Progenitor cell of endocrine pancreas (in vitro differentiated cells): ENCODE measurements at regions not wholly inside any gene's neighbourhood (a gene's known extent, or its start where the extent isn't known, plus 50 kb on each side); places are given as distances from the start of the nearest gene placed in this dataset.

ENCODE experiments used
- DNase-seq: peaks from one replicate; pipeline ENCODE4 v3.0.0; 2021; ENCODE audit warnings: low spot score; ENCODE audit not compliant: unreplicated experiment
- H3K27ac Mint-ChIP-seq: 2 replicates; pipeline ENCODE4 v1.8.0; 2021; ENCODE audit warnings: mild to moderate bottlenecking, moderate library complexity, mixed read lengths
- H3K27me3 Mint-ChIP-seq: 2 replicates; pipeline ENCODE4 v1.8.0; 2021; ENCODE audit warnings: mixed read lengths
- H3K36me3 Mint-ChIP-seq: 2 replicates; pipeline ENCODE4 v1.8.0; 2022; ENCODE audit warnings: mixed read lengths; ENCODE audit not compliant: insufficient read depth
- H3K4me1 Mint-ChIP-seq: 2 replicates; pipeline ENCODE4 v1.8.0; 2021; ENCODE audit warnings: low read depth, mixed read lengths
- H3K4me3 Mint-ChIP-seq: 2 replicates; pipeline ENCODE4 v1.8.0; 2021; ENCODE audit warnings: low read depth, mild to moderate bottlenecking, moderate library complexity, mixed read lengths
- H3K9me3 Mint-ChIP-seq: 2 replicates; pipeline ENCODE4 v1.8.0; 2021; ENCODE audit warnings: low read depth, mixed read lengths
- CTCF ChIP-seq: fragments of 200-600 bp; sonication (generic); IDR thresholded peaks from one replicate; pipeline ENCODE4 v1.5.0; 2021; ENCODE audit warnings: antibody characterized with exemption, mild to moderate bottlenecking; ENCODE audit not compliant: unreplicated experiment

- Mint-ChIP-seq H3K27ac (no peak overlapping the region), H3K4me1 (no peaks in the 10 kb centered on the region), H3K36me3 (no peaks in the 10 kb centered on the region), H3K4me3 (no peak overlapping the region), H3K9me3 (peaks cover 2% of the 10 kb centered on the region), H3K27me3 (no peaks in the 10 kb centered on the region)
- TF ChIP-seq CTCF: no peak
- DNase-seq: no peak
Measured at GRCh38 chr10:108412323-108412722, 1247.8 kb upstream of the SORCS1 start.

- Mint-ChIP-seq H3K27me3 (no peaks in the 10 kb centered on the region), H3K27ac (no peak overlapping the region), H3K4me3 (no peak overlapping the region), H3K36me3 (no peaks in the 10 kb centered on the region), H3K9me3 (peaks cover 2% of the 10 kb centered on the region), H3K4me1 (peaks cover 3% of the 10 kb centered on the region)
- no peak for DNase-seq
- no peak for TF ChIP-seq CTCF
Measured at GRCh38 chr10:108411894-108412293, 1247.4 kb upstream of the SORCS1 start.

- H3K27me3 Mint-ChIP-seq: no peaks in the 10 kb centered on the region
- H3K4me1 Mint-ChIP-seq: peaks cover 5% of the 10 kb centered on the region
Measured at GRCh38 chr10:108411206-108411605, 1246.7 kb upstream of the SORCS1 start.

GRCh38 chr10:108410236-108410635, 1245.7 kb upstream of the SORCS1 start:
- no peak for DNase-seq
- Mint-ChIP-seq H3K4me3 (no peak overlapping the region), H3K9me3 (peaks cover 5% of the 10 kb centered on the region), H3K27me3 (no peaks in the 10 kb centered on the region), H3K4me1 (peaks cover 5% of the 10 kb centered on the region), H3K36me3 (peaks cover under 1% of the 10 kb centered on the region), H3K27ac (no peak overlapping the region)
- TF ChIP-seq CTCF: no peak

More at GRCh38 chr10:108411206-108411605, 1246.7 kb upstream of the SORCS1 start:
- Mint-ChIP-seq H3K4me3 (no peak overlapping the region), H3K27ac (no peak overlapping the region), H3K36me3 (no peaks in the 10 kb centered on the region), H3K9me3 (peaks cover 2% of the 10 kb centered on the region)
- TF ChIP-seq CTCF: no peak
- DNase-seq: no peak

- H3K27ac Mint-ChIP-seq: no peak overlapping the region
- TF ChIP-seq CTCF: no peak
- no peaks in the 10 kb centered on the region for H3K27me3 Mint-ChIP-seq
- no peak overlapping the region for H3K4me3 Mint-ChIP-seq
- DNase-seq: no peak
- peaks cover 3% of the 10 kb centered on the region for H3K36me3 Mint-ChIP-seq
- H3K4me1 Mint-ChIP-seq: peaks cover 7% of the 10 kb centered on the region
- H3K9me3 Mint-ChIP-seq: peaks cover 14% of the 10 kb centered on the region
Measured at GRCh38 chr10:108409306-108409705, 1244.8 kb upstream of the SORCS1 start.
